ENCODE measurements at regions not wholly inside any gene's neighbourhood (a gene's known extent, or its start where the extent isn't known, plus 50 kb on each side); places are given as distances from the start of the nearest gene placed in this dataset.

- TF ChIP-seq CTCF (IDR thresholded peaks at IDR 0.05) (no peak), POLR2A (IDR thresholded peaks at IDR 0.05) (no peak)
Measured at GRCh38 chr4:119894650-119895208, 171.9 kb downstream of the MAD2L1 start.
